H4 (cell line): ENCODE measurements at regions not wholly inside any gene's neighbourhood (a gene's known extent, or its start where the extent isn't known, plus 50 kb on each side); places are given as distances from the start of the nearest gene placed in this dataset.

Experiments
- DNase-seq: peaks from one replicate; pipeline ENCODE4 v3.0.0-alpha.2; 2015; ENCODE audit warnings: low spot score

- no peak for DNase-seq
Observed at GRCh38 chr1:195934817-195935553, 673.3 kb downstream of the KCNT2 start.

- no peak for DNase-seq
Observed at GRCh38 chr1:195933835-195934234, 674.4 kb downstream of the KCNT2 start.

- DNase-seq: no peak
Observed at GRCh38 chr1:195915826-195916225, 692.4 kb downstream of the KCNT2 start.

- DNase-seq: no peak
Observed at GRCh38 chr1:195909061-195909460, 699.2 kb downstream of the KCNT2 start.

GRCh38 chr1:195908121-195908520 is 700.1 kb downstream of the KCNT2 start:
- DNase-seq: no peak

- no peak for DNase-seq
Observed at GRCh38 chr1:195903203-195903602, 705.0 kb downstream of the KCNT2 start.

- no peak for DNase-seq
Observed at GRCh38 chr1:195902779-195903178, 705.5 kb downstream of the KCNT2 start.

- DNase-seq: no peak
Observed at GRCh38 chr1:195899762-195900352, 708.4 kb downstream of the KCNT2 start.

GRCh38 chr1:195898924-195899323 is 709.3 kb downstream of the KCNT2 start:
- no peak for DNase-seq

GRCh38 chr1:195898373-195898772 is 709.9 kb downstream of the KCNT2 start:
- no peak for DNase-seq

- no peak for DNase-seq
Observed at GRCh38 chr1:195897076-195897475, 711.2 kb downstream of the KCNT2 start.

GRCh38 chr1:195894411-195894810 is 713.8 kb downstream of the KCNT2 start:
- no peak for DNase-seq

- no peak for DNase-seq
Observed at GRCh38 chr1:195886000-195886399, 722.2 kb downstream of the KCNT2 start.

- DNase-seq: no peak
Observed at GRCh38 chr1:195878478-195878877, 729.8 kb downstream of the KCNT2 start.

GRCh38 chr1:195876792-195877191 is 731.4 kb downstream of the KCNT2 start:
- no peak for DNase-seq

- no peak for DNase-seq
Observed at GRCh38 chr1:195872376-195872775, 735.9 kb downstream of the KCNT2 start.

- no peak for DNase-seq
Observed at GRCh38 chr1:195867638-195868037, 740.6 kb downstream of the KCNT2 start.

- no peak for DNase-seq
Observed at GRCh38 chr1:195866781-195867222, 741.4 kb downstream of the KCNT2 start.

- DNase-seq: no peak
Observed at GRCh38 chr1:195866091-195866780, 742.0 kb downstream of the KCNT2 start.

GRCh38 chr1:195851804-195852203 is 756.4 kb downstream of the KCNT2 start:
- DNase-seq: no peak

GRCh38 chr1:195851016-195851601 is 757.1 kb downstream of the KCNT2 start:
- no peak for DNase-seq

- DNase-seq: no peak
Observed at GRCh38 chr1:195849180-195849579, 759.1 kb downstream of the KCNT2 start.
